ENCODE measurements at regions not wholly inside any gene's neighbourhood (a gene's known extent, or its start where the extent isn't known, plus 50 kb on each side); places are given as distances from the start of the nearest gene placed in this dataset.

DNA sequence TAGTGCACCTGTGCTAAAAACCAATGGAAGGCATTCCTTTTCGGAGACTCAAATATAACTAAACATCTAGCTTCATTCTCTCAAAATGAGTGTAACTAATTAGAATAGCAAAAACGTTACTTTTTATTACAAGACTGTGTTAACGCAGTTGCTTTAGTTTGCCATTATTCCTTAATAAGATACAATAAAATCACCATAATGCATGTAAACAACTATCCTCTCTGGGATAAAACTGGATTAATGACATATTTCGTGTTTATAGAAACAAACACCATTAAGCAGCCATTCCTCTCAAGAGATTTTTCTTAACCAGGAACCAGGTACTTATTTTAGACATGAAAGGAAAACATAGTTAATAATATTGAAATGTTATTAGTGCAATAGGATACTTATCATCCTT, 512.8 kb upstream of the B3GALT2 start:
- no peak for TF ChIP-seq RFX5 (IDR thresholded peaks at IDR 0.05; ENCODE audit: low read depth, low read length)
- TF ChIP-seq RELA (IDR thresholded peaks at IDR 0.05; ENCODE audit: borderline replicate concordance, partially characterized antibody), result no peak
- TF ChIP-seq, protein P1, sequence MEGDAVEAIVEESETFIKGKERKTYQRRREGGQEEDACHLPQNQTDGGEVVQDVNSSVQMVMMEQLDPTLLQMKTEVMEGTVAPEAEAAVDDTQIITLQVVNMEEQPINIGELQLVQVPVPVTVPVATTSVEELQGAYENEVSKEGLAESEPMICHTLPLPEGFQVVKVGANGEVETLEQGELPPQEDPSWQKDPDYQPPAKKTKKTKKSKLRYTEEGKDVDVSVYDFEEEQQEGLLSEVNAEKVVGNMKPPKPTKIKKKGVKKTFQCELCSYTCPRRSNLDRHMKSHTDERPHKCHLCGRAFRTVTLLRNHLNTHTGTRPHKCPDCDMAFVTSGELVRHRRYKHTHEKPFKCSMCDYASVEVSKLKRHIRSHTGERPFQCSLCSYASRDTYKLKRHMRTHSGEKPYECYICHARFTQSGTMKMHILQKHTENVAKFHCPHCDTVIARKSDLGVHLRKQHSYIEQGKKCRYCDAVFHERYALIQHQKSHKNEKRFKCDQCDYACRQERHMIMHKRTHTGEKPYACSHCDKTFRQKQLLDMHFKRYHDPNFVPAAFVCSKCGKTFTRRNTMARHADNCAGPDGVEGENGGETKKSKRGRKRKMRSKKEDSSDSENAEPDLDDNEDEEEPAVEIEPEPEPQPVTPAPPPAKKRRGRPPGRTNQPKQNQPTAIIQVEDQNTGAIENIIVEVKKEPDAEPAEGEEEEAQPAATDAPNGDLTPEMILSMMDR (IDR thresholded peaks at IDR 0.05 in 2 of 3, conservative IDR thresholded peaks at IDR 0.05 in 1 of 3; ENCODE audit: control insufficient read depth in 2 of 3, extremely low read depth in 1 of 3, insufficient read depth in 1 of 3, low read depth in 3 of 3, low read length in 3 of 3), result no peak
- TF ChIP-seq GABPA (IDR thresholded peaks at IDR 0.05; ENCODE audit: low read depth), result no peak
